ENCODE measurements at regions not wholly inside any gene's neighbourhood (a gene's known extent, or its start where the extent isn't known, plus 50 kb on each side); places are given as distances from the start of the nearest gene placed in this dataset.

DNA sequence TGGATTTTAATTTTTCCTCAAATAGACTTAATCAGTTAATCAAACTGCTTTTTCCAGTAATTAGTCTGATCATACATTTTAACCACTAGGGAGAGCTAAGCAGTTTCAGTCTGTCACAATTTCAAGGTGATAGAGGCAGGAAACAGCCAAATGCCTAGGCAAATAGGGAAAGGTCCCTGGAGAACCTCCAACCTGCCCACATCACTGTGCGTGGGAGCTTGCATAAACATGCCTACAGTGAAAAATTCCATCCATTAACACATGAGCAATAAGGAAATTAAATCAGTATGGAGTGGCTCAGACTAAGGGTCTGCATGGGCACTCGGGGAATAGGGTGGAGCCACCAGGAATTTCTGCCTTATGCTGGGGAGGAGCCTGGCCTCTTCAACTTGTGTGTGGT, 74.6 kb downstream of the AASDHPPT start (continued):
- TF ChIP-seq, protein P1, sequence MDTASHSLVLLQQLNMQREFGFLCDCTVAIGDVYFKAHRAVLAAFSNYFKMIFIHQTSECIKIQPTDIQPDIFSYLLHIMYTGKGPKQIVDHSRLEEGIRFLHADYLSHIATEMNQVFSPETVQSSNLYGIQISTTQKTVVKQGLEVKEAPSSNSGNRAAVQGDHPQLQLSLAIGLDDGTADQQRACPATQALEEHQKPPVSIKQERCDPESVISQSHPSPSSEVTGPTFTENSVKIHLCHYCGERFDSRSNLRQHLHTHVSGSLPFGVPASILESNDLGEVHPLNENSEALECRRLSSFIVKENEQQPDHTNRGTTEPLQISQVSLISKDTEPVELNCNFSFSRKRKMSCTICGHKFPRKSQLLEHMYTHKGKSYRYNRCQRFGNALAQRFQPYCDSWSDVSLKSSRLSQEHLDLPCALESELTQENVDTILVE (CRISPR knock-in tag; IDR thresholded peaks at IDR 0.05) = no peak
- TF ChIP-seq ZNF776 (CRISPR knock-in tag; IDR thresholded peaks at IDR 0.05) (no peak), TCF12 (IDR thresholded peaks at IDR 0.05) (no peak), TCF12 (CRISPR knock-in tag; IDR thresholded peaks at IDR 0.05) (no peak)

- Histone ChIP-seq H3K27ac (ENCODE audit: extremely low read length, insufficient read depth, low read length) (no peak overlapping the region), H3K9ac (ENCODE audit: insufficient read depth, low read depth, low read length) (no peak overlapping the region), H3K27me3 (ENCODE audit: control insufficient read depth in 1 of 2, insufficient read depth in 2 of 2, low read length in 2 of 2) (no peaks in the 10 kb centered on the region), H3K36me3 (replicated peaks in 1 of 2; ENCODE audit: control insufficient read depth in 1 of 2, insufficient read depth in 2 of 2, low read length in 2 of 2) (no peaks in the 10 kb centered on the region), H4K20me1 (ENCODE audit: insufficient read depth, low read length) (no peaks in the 10 kb centered on the region), H2AFZ (ENCODE audit: low read length) (no peak overlapping the region), H3K4me1 (ENCODE audit: insufficient read depth, low read length) (no peaks in the 10 kb centered on the region), H3K4me2 (ENCODE audit: low read depth, low read length) (no peak overlapping the region), H3K9me3 (ENCODE audit: low read length) (peaks cover 15% of the 10 kb centered on the region; the same call in 1 of the 2 replicates), H3K4me3 (replicated peaks in 1 of 3; ENCODE audit: insufficient read depth in 1 of 3, low read depth in 2 of 3, low read length in 3 of 3) (no peak overlapping the region), H3K79me2 (ENCODE audit: insufficient read depth, low read length) (no peaks in the 10 kb centered on the region)
- 3% methylated on average over 1 of the region's 1 CpG for WGBS (ENCODE audit: low lambda C conversion rate)
- no peak for DNase-seq (ENCODE audit: low spot score)
- in situ Hi-C loops (cut with HindIII; ENCODE audit: extremely low pct_ligation_motif_present, low pct_unique_long_range_greater_than_20kb) (no loop called here), intact Hi-C loops (cut with micrococcal nuclease; ENCODE audit: unreplicated experiment) (no loop called here)
- BruUV-seq (replicated peaks) = no TSS peak
- ATAC-seq = no peak
- POLR2A ChIA-PET = no interaction called here
- TF ChIP-seq NFIB (CRISPR knock-in tag; IDR thresholded peaks at IDR 0.05; ENCODE audit: borderline replicate concordance) (no peak), KAT7 (CRISPR knock-in tag; IDR thresholded peaks at IDR 0.05; ENCODE audit: borderline replicate concordance) (no peak), ZNF567 (CRISPR knock-in tag; IDR thresholded peaks at IDR 0.05; ENCODE audit: borderline replicate concordance) (no peak), RBM22 (optimal IDR thresholded peaks at IDR 0.05; ENCODE audit: low read length) (no peak)
- CTCF ChIA-PET (ENCODE audit: low intra/inter-chr PET ratio, low total read pairs) = no interaction called here
- no peak for FAIRE-seq
Measured at GRCh38 chr11:106152824-106153223, 75.4 kb downstream of the AASDHPPT start.
